Keratinocyte (primary cell): ENCODE measurements at regions not wholly inside any gene's neighbourhood (a gene's known extent, or its start where the extent isn't known, plus 50 kb on each side); places are given as distances from the start of the nearest gene placed in this dataset.

Experiments
- DNase-seq: peaks from one replicate; pipeline ENCODE4 v3.0.0-alpha.2; 2011; ENCODE audit warnings: low read depth, missing footprints, low spot score
- FAIRE-seq: peaks from 2 replicates; lab custom pipeline; 2011; peaks lifted over from hg19 to GRCh38; lab: Jason Lieb, UNC
- H2AFZ ChIP-seq: 2 replicates; pipeline ENCODE4 v1.6.0; 2012; ENCODE audit warnings: low read length, control low read depth, inconsistent platforms; ENCODE audit not compliant: control insufficient read depth
- H3K27ac ChIP-seq: 2 replicates; pipeline ENCODE4 v1.5.1; 2011; ENCODE audit warnings: low read length; ENCODE audit not compliant: control insufficient read depth, insufficient read depth
- H3K27me3 ChIP-seq: 3 replicates; pipeline ENCODE4 v1.6.0; 2011; ENCODE audit warnings: low read length; ENCODE audit not compliant: control insufficient read depth, insufficient read depth; ENCODE audit errors: extremely low read depth
- H3K36me3 ChIP-seq, 2 experiments: 2 replicates in 1 of 2; 3 replicates in 1 of 2; pipeline ENCODE4 v1.5.1; 2011; ENCODE audit warnings: low read length in 2 of 2, mild to moderate bottlenecking in 1 of 2; ENCODE audit not compliant: control insufficient read depth in 2 of 2, insufficient read depth in 2 of 2; ENCODE audit errors: extremely low read depth in 1 of 2
- H3K4me1 ChIP-seq: 3 replicates; pipeline ENCODE4 v1.5.1; 2011; ENCODE audit warnings: low read length; ENCODE audit not compliant: control insufficient read depth, insufficient read depth; ENCODE audit errors: extremely low read depth
- H3K4me2 ChIP-seq: 3 replicates; pipeline ENCODE4 v1.6.0; 2011; ENCODE audit warnings: low read depth, low read length; ENCODE audit not compliant: control insufficient read depth, insufficient read depth; ENCODE audit errors: extremely low read depth
- H3K4me3 ChIP-seq, 3 experiments: fragments of 200-600 bp in 1 of 3; sonication (generic) in 1 of 3; 2 replicates in 2 of 3; 3 replicates in 1 of 3; pipeline ENCODE4 v1.5.1; 2011 to 2016; ENCODE audit warnings: low read length in 3 of 3, mild to moderate bottlenecking in 3 of 3, control low read depth in 2 of 3, inconsistent platforms in 1 of 3, low read depth in 1 of 3, mixed read lengths in 1 of 3, mixed run types in 1 of 3, moderate library complexity in 1 of 3; ENCODE audit not compliant: control insufficient read depth in 2 of 3, insufficient read depth in 2 of 3; ENCODE audit errors: extremely low read depth in 1 of 3
- H3K79me2 ChIP-seq: 2 replicates; pipeline ENCODE4 v1.6.0; 2012; ENCODE audit warnings: low read length; ENCODE audit not compliant: control insufficient read depth, insufficient read depth
- H3K9ac ChIP-seq: 3 replicates; pipeline ENCODE4 v1.6.0; 2011; ENCODE audit warnings: low read length; ENCODE audit not compliant: control insufficient read depth, insufficient read depth; ENCODE audit errors: extremely low read depth
- H3K9me1 ChIP-seq: 3 replicates; pipeline ENCODE4 v1.6.0; 2011; ENCODE audit warnings: low read length; ENCODE audit not compliant: control insufficient read depth, insufficient read depth; ENCODE audit errors: extremely low read depth
- H3K9me3 ChIP-seq: 2 replicates; pipeline ENCODE4 v1.5.1; 2012; ENCODE audit warnings: low read depth, low read length; ENCODE audit not compliant: control insufficient read depth
- H4K20me1 ChIP-seq: 3 replicates; pipeline ENCODE4 v1.6.0; 2011; ENCODE audit warnings: low read length; ENCODE audit not compliant: control insufficient read depth, insufficient read depth; ENCODE audit errors: extremely low read depth
- EZH2 ChIP-seq: IDR thresholded peaks from one replicate; pipeline ENCODE4 v1.6.1; 2012; ENCODE audit warnings: inconsistent platforms, mild to moderate bottlenecking, low read length, moderate library complexity
- dilution Hi-C: fragments of 300-500 bp; cut with MboI; formaldehyde crosslinking; loops from one replicate; pipeline ENCODE4 v1.7.0; 2020; ENCODE audit warnings: low sequenced_read_pairs; ENCODE audit not compliant: extremely low pct_ligation_motif_present
- TF ChIP-seq, protein P1 (sequence below), 3 experiments: IDR thresholded peaks in 1 of 3; conservative IDR thresholded peaks in 1 of 3; optimal IDR thresholded peaks in 1 of 3; 2 replicates in 2 of 3; 3 replicates in 1 of 3; pipeline versions ENCODE3 to v1.5.1; 2011; ENCODE audit warnings: low read length in 3 of 3, mild to moderate bottlenecking in 3 of 3, moderate library complexity in 2 of 3, control low read depth in 1 of 3, inconsistent platforms in 1 of 3; ENCODE audit not compliant: insufficient read depth in 2 of 3; ENCODE audit errors: extremely low read depth in 1 of 3

DNA sequence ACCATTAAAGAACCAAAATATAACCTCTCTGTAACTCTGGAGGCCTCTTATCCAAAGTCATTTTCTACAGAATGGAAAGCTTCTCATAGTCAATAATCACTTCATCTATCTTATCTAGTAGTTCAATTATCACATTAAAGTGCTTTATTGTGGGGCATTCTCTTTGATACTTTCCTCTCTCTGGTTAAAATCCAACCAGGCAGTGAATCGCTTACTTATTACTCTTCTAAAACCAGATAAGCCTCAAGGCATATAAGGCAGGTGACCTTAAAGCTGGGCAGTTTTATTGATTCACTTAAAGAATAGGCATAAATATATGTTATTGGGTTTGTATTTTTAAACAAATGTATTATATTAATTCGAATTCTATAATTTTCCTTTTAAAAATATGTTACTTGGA, 2162.1 kb upstream of the TENM3 start:
- Histone ChIP-seq H3K9ac (no peak overlapping the region), H2AFZ (no peak overlapping the region), H3K36me3 (no peaks in the 10 kb centered on the region), H3K27ac (no peak overlapping the region), H3K9me1 (no peaks in the 10 kb centered on the region), H4K20me1 (no peaks in the 10 kb centered on the region), H3K9me3 (no peaks in the 10 kb centered on the region), H3K4me2 (no peak overlapping the region), H3K4me1 (no peaks in the 10 kb centered on the region), H3K27me3 (no peaks in the 10 kb centered on the region), H3K4me3 (no peak overlapping the region), H3K79me2 (no peaks in the 10 kb centered on the region)
- dilution Hi-C loops, result no loop called here
- TF ChIP-seq, protein P1, sequence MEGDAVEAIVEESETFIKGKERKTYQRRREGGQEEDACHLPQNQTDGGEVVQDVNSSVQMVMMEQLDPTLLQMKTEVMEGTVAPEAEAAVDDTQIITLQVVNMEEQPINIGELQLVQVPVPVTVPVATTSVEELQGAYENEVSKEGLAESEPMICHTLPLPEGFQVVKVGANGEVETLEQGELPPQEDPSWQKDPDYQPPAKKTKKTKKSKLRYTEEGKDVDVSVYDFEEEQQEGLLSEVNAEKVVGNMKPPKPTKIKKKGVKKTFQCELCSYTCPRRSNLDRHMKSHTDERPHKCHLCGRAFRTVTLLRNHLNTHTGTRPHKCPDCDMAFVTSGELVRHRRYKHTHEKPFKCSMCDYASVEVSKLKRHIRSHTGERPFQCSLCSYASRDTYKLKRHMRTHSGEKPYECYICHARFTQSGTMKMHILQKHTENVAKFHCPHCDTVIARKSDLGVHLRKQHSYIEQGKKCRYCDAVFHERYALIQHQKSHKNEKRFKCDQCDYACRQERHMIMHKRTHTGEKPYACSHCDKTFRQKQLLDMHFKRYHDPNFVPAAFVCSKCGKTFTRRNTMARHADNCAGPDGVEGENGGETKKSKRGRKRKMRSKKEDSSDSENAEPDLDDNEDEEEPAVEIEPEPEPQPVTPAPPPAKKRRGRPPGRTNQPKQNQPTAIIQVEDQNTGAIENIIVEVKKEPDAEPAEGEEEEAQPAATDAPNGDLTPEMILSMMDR (optimal IDR thresholded peaks at IDR 0.05 in 1 of 3, IDR thresholded peaks at IDR 0.05 in 1 of 3, conservative IDR thresholded peaks at IDR 0.05 in 1 of 3; ENCODE audit: extremely low read depth in 1 of 3, insufficient read depth in 2 of 3, low read length in 3 of 3), result no peak
- no peak for TF ChIP-seq EZH2
- FAIRE-seq, result no peak
- no peak for DNase-seq

DNA sequence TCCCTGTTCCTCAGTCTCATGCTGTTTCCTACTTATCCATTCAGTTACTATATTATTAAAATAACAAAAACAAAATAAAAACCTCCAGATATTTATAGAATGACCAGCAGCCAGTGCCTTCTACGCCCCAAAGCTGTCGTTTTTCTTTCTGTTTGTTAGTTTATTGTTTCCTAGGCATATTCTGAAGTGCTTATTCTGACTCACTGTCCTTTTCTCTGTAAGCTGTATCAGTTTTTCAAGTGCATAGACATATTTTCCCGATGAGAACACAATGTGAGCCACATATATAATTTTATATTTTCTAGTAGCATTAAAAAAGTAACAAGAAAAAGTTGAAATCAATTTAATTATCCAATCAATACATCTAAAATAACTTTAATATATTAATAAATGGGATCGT, 2158.6 kb upstream of the TENM3 start:
- DNase-seq (no peak), FAIRE-seq (no peak)
- no peaks in the 10 kb centered on the region for H3K9me3 ChIP-seq
- no peak overlapping the region for H3K4me2 ChIP-seq
- H4K20me1 ChIP-seq, result no peaks in the 10 kb centered on the region
- no peaks in the 10 kb centered on the region for H3K36me3 ChIP-seq
- H3K9me1 ChIP-seq, result no peaks in the 10 kb centered on the region
- no peak overlapping the region for H3K9ac ChIP-seq
- H3K4me1 ChIP-seq, result no peaks in the 10 kb centered on the region
- no peak overlapping the region for H3K4me3 ChIP-seq
- H3K79me2 ChIP-seq, result no peaks in the 10 kb centered on the region
- H3K27me3 ChIP-seq, result no peaks in the 10 kb centered on the region
- dilution Hi-C loops, result no loop called here
- TF ChIP-seq, protein P1 (optimal IDR thresholded peaks at IDR 0.05 in 1 of 3, IDR thresholded peaks at IDR 0.05 in 1 of 3, conservative IDR thresholded peaks at IDR 0.05 in 1 of 3; ENCODE audit: extremely low read depth in 1 of 3, insufficient read depth in 2 of 3, low read length in 3 of 3), result no peak
- TF ChIP-seq EZH2, result no peak
- H2AFZ ChIP-seq, result no peak overlapping the region
- H3K27ac ChIP-seq, result no peak overlapping the region
